ENCODE measurements at regions not wholly inside any gene's neighbourhood (a gene's known extent, or its start where the extent isn't known, plus 50 kb on each side); places are given as distances from the start of the nearest gene placed in this dataset.

DNA sequence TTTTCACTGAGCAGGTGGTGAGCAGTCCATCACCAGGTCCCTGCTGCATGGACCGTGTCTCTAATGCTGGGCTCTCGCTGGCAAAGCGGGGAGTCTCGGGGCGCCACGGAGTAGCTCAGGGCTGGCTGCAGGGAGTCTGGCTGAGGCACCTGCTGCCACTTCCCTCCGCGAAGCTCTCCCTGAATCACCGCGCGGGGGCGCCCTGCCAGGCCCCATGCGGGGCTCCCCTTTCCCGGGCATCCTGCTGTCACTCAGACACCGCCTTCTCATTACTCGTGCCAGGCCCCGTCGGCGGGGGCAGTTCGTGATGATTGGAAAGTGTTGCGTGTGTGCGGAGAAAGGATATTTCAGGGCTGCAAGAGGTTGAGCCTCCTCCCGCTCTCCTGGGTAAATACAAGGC, 335.8 kb downstream of the IRX2 start:
- TF ChIP-seq, protein P1, sequence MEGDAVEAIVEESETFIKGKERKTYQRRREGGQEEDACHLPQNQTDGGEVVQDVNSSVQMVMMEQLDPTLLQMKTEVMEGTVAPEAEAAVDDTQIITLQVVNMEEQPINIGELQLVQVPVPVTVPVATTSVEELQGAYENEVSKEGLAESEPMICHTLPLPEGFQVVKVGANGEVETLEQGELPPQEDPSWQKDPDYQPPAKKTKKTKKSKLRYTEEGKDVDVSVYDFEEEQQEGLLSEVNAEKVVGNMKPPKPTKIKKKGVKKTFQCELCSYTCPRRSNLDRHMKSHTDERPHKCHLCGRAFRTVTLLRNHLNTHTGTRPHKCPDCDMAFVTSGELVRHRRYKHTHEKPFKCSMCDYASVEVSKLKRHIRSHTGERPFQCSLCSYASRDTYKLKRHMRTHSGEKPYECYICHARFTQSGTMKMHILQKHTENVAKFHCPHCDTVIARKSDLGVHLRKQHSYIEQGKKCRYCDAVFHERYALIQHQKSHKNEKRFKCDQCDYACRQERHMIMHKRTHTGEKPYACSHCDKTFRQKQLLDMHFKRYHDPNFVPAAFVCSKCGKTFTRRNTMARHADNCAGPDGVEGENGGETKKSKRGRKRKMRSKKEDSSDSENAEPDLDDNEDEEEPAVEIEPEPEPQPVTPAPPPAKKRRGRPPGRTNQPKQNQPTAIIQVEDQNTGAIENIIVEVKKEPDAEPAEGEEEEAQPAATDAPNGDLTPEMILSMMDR (IDR thresholded peaks at IDR 0.05 in 8 of 11, conservative IDR thresholded peaks at IDR 0.05 in 3 of 11): no peak
- TF ChIP-seq POLR2A (IDR thresholded peaks at IDR 0.05): no peak
- no peak for TF ChIP-seq POLR2AphosphoS5 (IDR thresholded peaks at IDR 0.05)

Measured in spleen (tissue), 7 donors.